Esophagus squamous epithelium (tissue), 4 donors: ENCODE measurements at regions not wholly inside any gene's neighbourhood (a gene's known extent, or its start where the extent isn't known, plus 50 kb on each side); places are given as distances from the start of the nearest gene placed in this dataset.

Source experiments
- POLR2A ChIP-seq, 4 donors: fragments of 450-650 bp; IDR thresholded peaks; one replicate each; pipeline ENCODE4 v1.6.1; 2017; ENCODE audit warnings: antibody characterized with exemption in 4 of 4, mild to moderate bottlenecking in 4 of 4, moderate library complexity in 3 of 4
- TF ChIP-seq, protein P1 (sequence below), 6 experiments: fragments of 450-650 bp in 4 of 6; fragments of 200-600 bp in 2 of 6; sonication (generic) in 2 of 6; IDR thresholded peaks; one replicate each; pipeline ENCODE4 v1.5.1; 2016 to 2019; ENCODE audit warnings: antibody characterized with exemption in 6 of 6, mild to moderate bottlenecking in 4 of 6, moderate library complexity in 4 of 6

DNA sequence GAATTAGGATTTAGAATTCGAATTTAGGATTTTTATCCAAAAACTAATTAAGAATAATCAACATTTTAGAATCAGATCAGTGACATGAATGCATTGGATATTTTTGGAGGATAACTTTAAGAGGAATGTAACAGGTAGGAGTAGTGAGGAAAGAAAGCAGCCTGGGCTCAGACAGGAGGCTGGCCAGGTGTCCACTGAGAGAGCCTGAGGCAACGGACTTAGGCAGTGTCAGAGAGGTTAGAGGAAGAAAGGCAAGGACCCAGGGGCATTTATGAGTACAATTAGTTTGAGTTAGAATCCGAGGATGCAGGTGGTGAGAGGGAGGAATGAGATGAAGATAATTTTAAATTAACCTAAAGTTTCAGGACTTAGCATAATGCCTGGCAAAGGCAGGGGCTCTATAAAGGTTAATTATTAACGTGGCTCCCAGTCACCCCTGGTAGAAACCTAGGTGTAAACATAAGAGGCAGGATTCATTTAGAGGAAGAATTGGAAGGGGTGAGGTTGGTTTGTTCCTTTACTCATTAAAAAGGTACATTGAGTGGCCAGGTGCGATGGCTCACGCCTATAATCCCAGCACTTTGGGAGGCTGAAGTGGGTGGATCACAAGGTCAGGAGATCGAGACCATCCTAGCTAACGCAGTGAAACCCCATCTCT lies 507.1 kb downstream of the TMEM182 start:
- TF ChIP-seq, protein P1, sequence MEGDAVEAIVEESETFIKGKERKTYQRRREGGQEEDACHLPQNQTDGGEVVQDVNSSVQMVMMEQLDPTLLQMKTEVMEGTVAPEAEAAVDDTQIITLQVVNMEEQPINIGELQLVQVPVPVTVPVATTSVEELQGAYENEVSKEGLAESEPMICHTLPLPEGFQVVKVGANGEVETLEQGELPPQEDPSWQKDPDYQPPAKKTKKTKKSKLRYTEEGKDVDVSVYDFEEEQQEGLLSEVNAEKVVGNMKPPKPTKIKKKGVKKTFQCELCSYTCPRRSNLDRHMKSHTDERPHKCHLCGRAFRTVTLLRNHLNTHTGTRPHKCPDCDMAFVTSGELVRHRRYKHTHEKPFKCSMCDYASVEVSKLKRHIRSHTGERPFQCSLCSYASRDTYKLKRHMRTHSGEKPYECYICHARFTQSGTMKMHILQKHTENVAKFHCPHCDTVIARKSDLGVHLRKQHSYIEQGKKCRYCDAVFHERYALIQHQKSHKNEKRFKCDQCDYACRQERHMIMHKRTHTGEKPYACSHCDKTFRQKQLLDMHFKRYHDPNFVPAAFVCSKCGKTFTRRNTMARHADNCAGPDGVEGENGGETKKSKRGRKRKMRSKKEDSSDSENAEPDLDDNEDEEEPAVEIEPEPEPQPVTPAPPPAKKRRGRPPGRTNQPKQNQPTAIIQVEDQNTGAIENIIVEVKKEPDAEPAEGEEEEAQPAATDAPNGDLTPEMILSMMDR (IDR thresholded peaks at IDR 0.05) = no peak
- TF ChIP-seq POLR2A (IDR thresholded peaks at IDR 0.05) = no peak
